GM19238 (cell line): ENCODE measurements at regions not wholly inside any gene's neighbourhood (a gene's known extent, or its start where the extent isn't known, plus 50 kb on each side); places are given as distances from the start of the nearest gene placed in this dataset.

Experiments used
- DNase-seq: peaks from one replicate; pipeline ENCODE4 v3.0.0; 2011; ENCODE audit warnings: low spot score; ENCODE audit not compliant: insufficient read length

DNA sequence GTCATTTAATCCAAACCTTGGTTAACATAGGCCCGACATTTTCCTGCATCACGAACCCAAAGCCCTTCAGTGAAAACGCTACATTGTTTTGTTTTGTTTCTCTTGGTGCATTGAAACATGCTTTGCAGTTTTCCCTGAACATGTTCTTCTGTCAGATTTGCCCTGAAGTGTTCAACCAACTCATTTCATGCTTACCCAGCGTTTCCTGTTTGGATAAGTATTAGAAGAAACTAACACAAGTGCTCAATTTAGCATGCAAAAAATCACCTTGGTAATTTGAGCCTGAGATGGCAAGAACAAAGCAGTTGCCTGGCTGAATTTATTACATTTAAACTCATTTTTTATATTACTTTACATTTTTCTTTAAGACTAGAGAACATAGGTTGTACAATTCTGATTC, 160.1 kb upstream of the VCX3A start:
- DNase-seq, result no peak

DNA sequence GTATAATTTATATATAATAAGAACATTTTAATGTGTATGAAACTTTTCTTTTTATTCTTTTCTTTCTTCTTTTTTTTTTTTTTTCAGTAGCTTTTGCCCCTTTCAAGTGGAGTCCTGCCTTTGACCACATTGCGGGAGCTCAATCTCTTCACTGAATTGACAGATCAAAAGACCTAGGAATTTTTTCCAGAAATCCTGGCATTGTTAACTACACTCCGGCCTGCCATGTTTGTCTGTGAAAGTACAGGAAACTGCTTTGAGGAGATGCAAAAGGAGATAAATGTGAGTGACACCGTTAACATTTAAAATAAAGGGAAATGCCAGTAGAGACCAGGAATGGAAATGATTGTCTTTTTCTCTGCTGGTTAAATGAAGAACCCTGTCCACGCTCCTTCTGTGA, 159.3 kb upstream of the VCX3A start:
- no peak for DNase-seq

DNA sequence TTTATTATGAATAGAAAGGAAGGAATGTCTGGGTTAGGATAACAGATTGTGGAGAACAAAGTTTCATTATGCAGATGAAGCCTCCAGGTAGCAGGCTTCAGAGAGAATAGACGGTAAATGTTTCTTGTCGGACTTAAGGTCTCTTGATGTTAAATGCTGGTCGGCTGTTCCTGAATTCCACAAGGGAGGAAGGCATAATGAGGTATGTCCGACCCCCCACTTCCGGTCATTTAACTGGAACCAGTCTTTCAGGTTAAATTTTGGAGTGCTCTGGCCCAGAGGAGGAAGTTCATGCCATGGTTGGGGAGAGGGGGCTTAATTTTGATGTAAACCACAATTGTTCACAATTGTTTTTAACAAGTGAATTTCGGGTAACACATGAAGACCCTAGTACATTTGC, 158.1 kb upstream of the VCX3A start:
- DNase-seq, result no peak

- no peak for DNase-seq
These were observed 150.6 kb upstream of the VCX3A start for GRCh38 chrX:6685489-6685888.

GRCh38 chrX:6683353-6683752, 148.4 kb upstream of the VCX3A start:
- DNase-seq, result no peak

- no peak for DNase-seq
These were observed 146.7 kb upstream of the VCX3A start for GRCh38 chrX:6681521-6682145.

DNA sequence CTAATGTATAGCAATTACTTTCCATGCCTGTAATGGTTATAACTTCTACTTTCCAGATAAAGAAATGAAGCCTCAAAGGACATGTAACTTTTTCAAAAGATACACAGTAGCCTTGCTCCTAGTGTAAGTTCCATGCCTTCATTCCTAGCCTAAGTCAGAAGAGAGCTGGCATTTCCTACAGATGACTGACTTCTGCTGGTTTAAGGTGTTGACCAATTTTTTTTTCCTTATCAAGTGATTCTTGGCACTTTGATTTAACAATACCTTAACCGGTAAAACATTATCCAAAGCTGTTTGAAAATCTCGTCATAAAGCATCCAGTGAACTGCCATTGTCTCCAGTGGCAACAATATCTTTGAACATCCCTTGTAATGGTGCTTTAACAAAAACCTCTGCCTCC, 145.1 kb upstream of the VCX3A start:
- no peak for DNase-seq

- no peak for DNase-seq
These were observed 144.6 kb upstream of the VCX3A start for GRCh38 chrX:6679550-6679949.

GRCh38 chrX:6678313-6678712, 143.4 kb upstream of the VCX3A start:
- DNase-seq, result no peak

- DNase-seq, result no peak
These were observed 139.8 kb upstream of the VCX3A start for GRCh38 chrX:6674734-6675133.

DNA sequence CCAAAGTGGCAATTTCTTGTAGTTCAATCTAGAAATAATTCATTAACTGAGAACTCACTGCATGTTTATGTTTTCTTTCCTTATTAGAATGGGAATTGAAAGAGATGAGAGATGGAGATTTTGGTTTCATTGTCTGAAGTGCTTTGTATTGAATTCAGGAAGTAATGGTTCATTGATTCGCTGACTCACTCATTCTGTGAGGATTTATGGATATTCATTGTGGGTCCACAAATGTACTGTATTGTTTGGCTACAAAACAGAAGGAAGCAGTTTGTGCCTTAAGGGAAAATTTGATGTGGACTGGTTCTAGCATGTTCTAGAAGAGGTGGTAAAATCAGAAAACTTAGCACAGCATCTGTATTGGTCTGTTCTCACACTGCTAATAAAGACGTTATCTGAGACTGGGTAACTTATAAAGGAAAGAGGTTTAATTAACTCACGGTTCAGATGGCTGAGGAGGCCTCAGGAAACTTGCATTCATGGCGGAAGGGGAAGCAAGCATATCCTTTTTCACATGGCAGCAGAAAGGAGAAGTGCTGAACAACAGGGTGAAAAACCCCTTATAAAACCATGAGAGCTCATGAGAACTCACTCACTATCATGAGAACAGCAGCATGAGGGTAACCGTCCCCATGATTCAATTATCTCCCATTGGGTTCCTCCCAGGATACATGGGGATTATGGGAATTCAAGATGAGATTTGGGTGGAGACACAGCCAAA, 132.3 kb upstream of the VCX3A start:
- DNase-seq, result no peak

- DNase-seq, result no peak
These were observed 131.7 kb upstream of the VCX3A start for GRCh38 chrX:6666624-6667023.

GRCh38 chrX:6661736-6662135, 126.8 kb upstream of the VCX3A start:
- DNase-seq, result no peak

- DNase-seq, result no peak
These were observed 125.8 kb upstream of the VCX3A start for GRCh38 chrX:6660567-6661264.

- DNase-seq, result no peak
These were observed 110.3 kb upstream of the VCX3A start for GRCh38 chrX:6645216-6645615.

GRCh38 chrX:6644411-6644810, 109.5 kb upstream of the VCX3A start:
- no peak for DNase-seq

DNA sequence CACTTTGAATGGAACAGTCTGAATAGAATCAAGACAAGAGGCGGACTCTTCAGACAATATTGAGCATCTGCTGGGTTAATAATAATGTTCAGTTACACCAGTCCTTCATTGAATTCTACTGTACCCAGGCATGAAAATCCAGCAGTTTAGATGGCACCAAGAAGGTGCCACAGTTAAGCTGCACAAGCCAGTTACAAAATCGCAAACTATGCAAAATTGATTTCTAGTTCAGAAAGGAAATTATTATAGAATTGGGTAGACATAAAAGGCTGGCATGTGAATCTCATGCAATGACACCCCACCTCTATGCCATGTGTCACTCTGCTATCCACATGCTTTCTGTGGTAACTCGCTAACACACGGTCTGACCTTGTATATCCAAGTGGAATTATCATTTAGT, 105.8 kb upstream of the VCX3A start:
- DNase-seq, result no peak

GRCh38 chrX:6614506-6614905, 79.6 kb upstream of the VCX3A start:
- no peak for DNase-seq

- DNase-seq, result no peak
These were observed 64.4 kb upstream of the VCX3A start for GRCh38 chrX:6599230-6599860.
